Liver (tissue), 8 donors: ENCODE measurements at regions not wholly inside any gene's neighbourhood (a gene's known extent, or its start where the extent isn't known, plus 50 kb on each side); places are given as distances from the start of the nearest gene placed in this dataset.
"Not testable (repeated sequence)": the region's sequence is repeated elsewhere in the genome, so short reads cannot be mapped to it uniquely, and the experiment has no call there.

Experiments used
- DNase-seq: peaks from one replicate; pipeline ENCODE4 v3.0.0-alpha.2; 2017; ENCODE audit warnings: low spot score
- H3K27ac ChIP-seq, 2 donors: one replicate each; pipeline ENCODE4 v1.7.0; 2013; ENCODE audit warnings: inconsistent platforms in 2 of 2, low read length in 2 of 2, control low read depth in 1 of 2, low read depth in 1 of 2, mild to moderate bottlenecking in 1 of 2
- H3K27me3 ChIP-seq, 4 donors: one replicate each; pipeline versions ENCODE4 v1.6.1 to v1.7.0; 2013; ENCODE audit warnings: low read length in 3 of 4, inconsistent platforms in 1 of 4, mild to moderate bottlenecking in 1 of 4, moderate library complexity in 1 of 4; ENCODE audit not compliant: control insufficient read depth in 4 of 4, insufficient read depth in 4 of 4
- H3K36me3 ChIP-seq, 4 donors: one replicate each; pipeline versions ENCODE4 v1.6.1 to v1.7.0; 2013; ENCODE audit warnings: low read length in 3 of 4, mild to moderate bottlenecking in 3 of 4, low read depth in 1 of 4, moderate library complexity in 1 of 4; ENCODE audit not compliant: control insufficient read depth in 4 of 4, insufficient read depth in 3 of 4
- H3K4me1 ChIP-seq, 4 donors: one replicate each; pipeline versions ENCODE4 v1.6.1 to v1.7.0; 2013; ENCODE audit warnings: low read length in 3 of 4, mild to moderate bottlenecking in 3 of 4, moderate library complexity in 1 of 4; ENCODE audit not compliant: control insufficient read depth in 4 of 4, insufficient read depth in 4 of 4
- H3K4me3 ChIP-seq, 3 donors: one replicate each; pipeline versions ENCODE4 v1.6.1 to v1.7.0; 2013; ENCODE audit warnings: low read length in 3 of 3, control low read depth in 1 of 3, low read depth in 1 of 3, mild to moderate bottlenecking in 1 of 3
- H3K9ac ChIP-seq, 2 donors: one replicate each; pipeline ENCODE4 v1.7.0; 2013; ENCODE audit warnings: low read length in 2 of 2, mild to moderate bottlenecking in 2 of 2, moderate library complexity in 2 of 2, control low read depth in 1 of 2, low read depth in 1 of 2
- H3K9me3 ChIP-seq, 4 donors: one replicate each; pipeline versions ENCODE4 v1.6.1 to v1.7.0; 2013; ENCODE audit warnings: low read length in 3 of 4; ENCODE audit not compliant: control insufficient read depth in 4 of 4
- CTCF ChIP-seq: fragments of 150-350 bp; IDR thresholded peaks from 2 replicates; pipeline ENCODE4 v1.5.1; 2017; ENCODE audit warnings: improper control_type of control experiment, low read depth, low read length; ENCODE audit not compliant: missing input control
- EGR1 ChIP-seq, 2 donors: IDR thresholded peaks; 2 replicates each; pipeline ENCODE4 v1.6.1; 2016 to 2018; ENCODE audit warnings: antibody characterized with exemption in 2 of 2, low read depth in 2 of 2
- FOXA1 ChIP-seq: IDR thresholded peaks from 2 replicates; pipeline ENCODE4 v1.6.1; 2016; ENCODE audit warnings: antibody characterized with exemption
- FOXA2 ChIP-seq: IDR thresholded peaks from 2 replicates; pipeline ENCODE4 v1.6.1; 2016; ENCODE audit warnings: antibody characterized with exemption
- GABPA ChIP-seq, 2 donors: IDR thresholded peaks in 1 of 2; conservative IDR thresholded peaks in 1 of 2; 2 replicates each; pipeline ENCODE4 v1.6.1; 2016; ENCODE audit warnings: antibody characterized with exemption in 2 of 2, mild to moderate bottlenecking in 1 of 2, moderate library complexity in 1 of 2
- HNF4A ChIP-seq, 2 donors: conservative IDR thresholded peaks; 2 replicates each; pipeline ENCODE4 v1.6.1; 2016; ENCODE audit warnings: antibody characterized with exemption in 2 of 2, mild to moderate bottlenecking in 2 of 2
- HNF4G ChIP-seq: IDR thresholded peaks from 2 replicates; pipeline ENCODE4 v1.6.1; 2016; ENCODE audit warnings: antibody characterized with exemption
- JUND ChIP-seq, 2 donors: IDR thresholded peaks; 2 replicates each; pipeline ENCODE4 v1.6.1; 2016; ENCODE audit warnings: antibody characterized with exemption in 2 of 2
- RAD21 ChIP-seq, 2 donors: IDR thresholded peaks; 2 replicates each; pipeline ENCODE4 v1.6.1; 2016; ENCODE audit warnings: antibody characterized with exemption in 2 of 2, mild to moderate bottlenecking in 2 of 2
- WGBS: extraction: QIAGEN DNeasy Blood & Tissue Kit; methylation state at CpG from one replicate; pipeline ENCODE4 v1.1.7; 2013; 5-methylcytosine and 5-hydroxymethylcytosine counted together
- TF ChIP-seq, protein P1 (sequence below): IDR thresholded peaks from 2 replicates; pipeline ENCODE4 v1.6.1; 2016; ENCODE audit warnings: antibody characterized with exemption
- TF ChIP-seq, protein P2 (sequence below): IDR thresholded peaks from 2 replicates; pipeline ENCODE4 v1.6.1; 2016; ENCODE audit warnings: antibody characterized with exemption
- donor health status: healthy.
- donor health status: healthy.
- donor health status: healthy.
- donor health status: healthy.
- donor health status: healthy.

DNA sequence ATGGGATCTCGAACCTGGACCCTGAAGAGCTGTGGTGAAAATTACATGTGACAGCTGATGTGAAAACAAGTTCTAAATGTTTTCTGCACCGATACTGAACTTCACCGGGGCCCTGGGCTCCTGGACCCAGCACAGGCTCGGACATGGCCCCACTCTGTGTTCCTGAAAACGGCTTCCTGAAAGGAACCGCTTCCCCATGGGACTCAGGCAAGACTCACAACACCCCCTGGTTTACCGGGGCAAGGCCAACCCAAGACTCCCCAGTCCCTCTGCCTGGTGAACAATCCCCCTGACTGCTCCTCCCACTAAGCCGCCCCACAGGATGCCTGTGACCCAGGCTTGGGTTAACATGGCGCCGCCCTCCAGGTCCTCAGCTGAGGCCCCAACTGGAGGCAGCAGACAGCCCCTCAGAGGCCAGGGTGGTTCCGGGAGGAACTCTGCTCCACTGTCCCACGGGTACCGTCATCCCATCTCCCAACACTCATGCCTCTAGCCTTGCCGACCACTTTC is 124.5 kb upstream of the FOXD4L5 start (continued):
- no peak for TF ChIP-seq JUND (IDR thresholded peaks at IDR 0.05)

- H3K9me3 ChIP-seq, H3K27ac ChIP-seq, H3K4me1 ChIP-seq, H3K36me3 ChIP-seq, H3K27me3 ChIP-seq, H3K4me3 ChIP-seq, H3K9ac ChIP-seq, DNase-seq: not testable (repeated sequence)
- WGBS = 75% methylated on average over 14 of the region's 14 CpGs
Observed at GRCh38 chr9:65408806-65409205, 123.8 kb upstream of the FOXD4L5 start.

DNA sequence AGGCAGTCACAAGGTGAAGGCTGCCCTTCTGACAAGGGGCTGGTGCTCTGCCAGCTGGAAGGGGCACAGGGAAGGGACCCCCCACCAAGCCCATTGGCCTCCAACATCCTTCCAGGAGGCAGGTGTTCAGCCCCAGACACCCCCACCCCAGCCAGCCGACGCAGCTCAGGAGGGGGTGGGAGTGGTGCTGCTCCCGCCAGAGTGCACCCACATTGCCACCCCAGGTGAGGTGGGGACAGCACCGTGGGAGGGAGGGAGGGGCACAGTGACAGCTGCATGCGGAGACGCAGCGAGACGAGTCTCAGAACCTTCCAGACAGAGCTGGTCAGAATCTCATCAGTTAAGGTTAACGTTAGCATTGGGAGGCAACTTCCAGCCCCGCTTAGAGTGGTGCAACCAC is 121.6 kb upstream of the FOXD4L5 start:
- not testable (repeated sequence) for H3K9ac ChIP-seq, H3K9me3 ChIP-seq, H3K27ac ChIP-seq, H3K36me3 ChIP-seq, H3K4me3 ChIP-seq, DNase-seq, H3K27me3 ChIP-seq, H3K4me1 ChIP-seq
- WGBS = 84% methylated on average over 10 of the region's 10 CpGs

DNA sequence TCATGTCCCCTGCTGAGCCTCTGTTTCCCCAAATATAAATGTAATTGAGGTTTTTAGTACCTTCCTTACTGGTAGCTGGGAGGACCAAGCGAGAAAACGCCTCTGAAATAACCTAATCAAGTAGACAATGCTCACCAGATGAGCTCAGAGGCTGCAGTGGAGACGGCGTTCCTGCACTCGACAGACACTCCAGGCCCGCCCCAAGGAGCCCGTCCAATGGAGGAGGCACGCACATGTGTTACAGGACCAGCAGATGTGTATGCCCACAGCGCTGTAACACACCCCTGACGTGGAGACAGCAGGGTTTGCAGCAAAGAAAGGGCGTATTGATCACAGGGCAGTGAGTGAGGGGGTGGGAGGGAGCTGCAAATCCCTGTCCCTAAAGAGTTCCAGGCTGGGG is 120.8 kb upstream of the FOXD4L5 start:
- DNase-seq, H3K36me3 ChIP-seq, H3K4me1 ChIP-seq, H3K9ac ChIP-seq, H3K9me3 ChIP-seq, H3K27me3 ChIP-seq, H3K27ac ChIP-seq, H3K4me3 ChIP-seq: not testable (repeated sequence)
- 70% methylated on average over 11 of the region's 11 CpGs for WGBS

DNA sequence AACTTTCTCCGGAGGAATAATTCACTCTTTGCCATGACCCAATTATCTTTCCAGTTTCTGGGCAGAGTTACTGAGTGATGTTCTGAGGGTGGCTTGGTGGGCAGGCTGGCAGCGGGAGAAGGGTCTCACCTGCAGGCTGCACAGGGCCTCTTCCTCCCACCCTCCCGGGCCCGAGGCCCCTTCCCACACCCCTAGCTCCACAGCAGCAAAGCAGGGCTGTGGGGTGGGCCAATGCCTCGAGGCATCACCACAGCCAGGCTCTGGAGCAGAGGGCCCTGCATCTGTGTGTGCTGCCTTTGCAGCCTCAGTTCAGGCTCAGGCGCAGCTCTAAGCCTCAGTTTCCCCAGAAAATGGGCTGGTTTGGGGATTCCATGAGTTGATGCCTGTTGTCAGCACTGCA is 120.2 kb upstream of the FOXD4L5 start:
- no peak for TF ChIP-seq FOXA2
- TF ChIP-seq, protein P1, sequence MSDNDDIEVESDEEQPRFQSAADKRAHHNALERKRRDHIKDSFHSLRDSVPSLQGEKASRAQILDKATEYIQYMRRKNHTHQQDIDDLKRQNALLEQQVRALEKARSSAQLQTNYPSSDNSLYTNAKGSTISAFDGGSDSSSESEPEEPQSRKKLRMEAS = no peak
- no peak for TF ChIP-seq RAD21 (IDR thresholded peaks at IDR 0.05)
- TF ChIP-seq GABPA (IDR thresholded peaks at IDR 0.05 in 1 of 2, conservative IDR thresholded peaks at IDR 0.05 in 1 of 2) = no peak
- DNase-seq = no peak
- no peaks in the 10 kb centered on the region for H3K4me1 ChIP-seq
- 59% methylated on average over 6 of the region's 6 CpGs for WGBS
- no peak overlapping the region for H3K4me3 ChIP-seq
- H3K9ac ChIP-seq = no peak overlapping the region
- H3K27me3 ChIP-seq = no peaks in the 10 kb centered on the region
- H3K27ac ChIP-seq = no peak overlapping the region
- no peaks in the 10 kb centered on the region for H3K36me3 ChIP-seq
- H3K9me3 ChIP-seq = peaks cover 0 to 3% (median 1%) of the 10 kb centered on the region in 4 donors

- TF ChIP-seq, protein P2, sequence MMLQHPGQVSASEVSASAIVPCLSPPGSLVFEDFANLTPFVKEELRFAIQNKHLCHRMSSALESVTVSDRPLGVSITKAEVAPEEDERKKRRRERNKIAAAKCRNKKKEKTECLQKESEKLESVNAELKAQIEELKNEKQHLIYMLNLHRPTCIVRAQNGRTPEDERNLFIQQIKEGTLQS = no peak
- TF ChIP-seq EGR1 (IDR thresholded peaks at IDR 0.05; ENCODE audit: low read depth in 2 of 2) (no peak), FOXA1 (no peak), GABPA (IDR thresholded peaks at IDR 0.05 in 1 of 2, conservative IDR thresholded peaks at IDR 0.05 in 1 of 2) (no peak), HNF4G (no peak), HNF4A (conservative IDR thresholded peaks at IDR 0.05) (no peak), JUND (IDR thresholded peaks at IDR 0.05) (no peak), CTCF (no peak)
- TF ChIP-seq, protein P1 = no peak
- H3K27ac ChIP-seq = no peak overlapping the region
- no peak for DNase-seq
Observed at GRCh38 chr9:65404232-65405006, 119.4 kb upstream of the FOXD4L5 start.

More at GRCh38 chr9:65404232-65405006, 119.4 kb upstream of the FOXD4L5 start:
- WGBS = 65% methylated on average over 11 of the region's 11 CpGs
- peaks cover 0 to 3% (median 0%) of the 10 kb centered on the region in 4 donors for H3K9me3 ChIP-seq
- no peak overlapping the region for H3K4me3 ChIP-seq
- no peak overlapping the region for H3K9ac ChIP-seq
- H3K27me3 ChIP-seq = no peaks in the 10 kb centered on the region
- no peaks in the 10 kb centered on the region for H3K4me1 ChIP-seq
- no peaks in the 10 kb centered on the region for H3K36me3 ChIP-seq
